ENCODE measurements at regions not wholly inside any gene's neighbourhood (a gene's known extent, or its start where the extent isn't known, plus 50 kb on each side); places are given as distances from the start of the nearest gene placed in this dataset.

DNA sequence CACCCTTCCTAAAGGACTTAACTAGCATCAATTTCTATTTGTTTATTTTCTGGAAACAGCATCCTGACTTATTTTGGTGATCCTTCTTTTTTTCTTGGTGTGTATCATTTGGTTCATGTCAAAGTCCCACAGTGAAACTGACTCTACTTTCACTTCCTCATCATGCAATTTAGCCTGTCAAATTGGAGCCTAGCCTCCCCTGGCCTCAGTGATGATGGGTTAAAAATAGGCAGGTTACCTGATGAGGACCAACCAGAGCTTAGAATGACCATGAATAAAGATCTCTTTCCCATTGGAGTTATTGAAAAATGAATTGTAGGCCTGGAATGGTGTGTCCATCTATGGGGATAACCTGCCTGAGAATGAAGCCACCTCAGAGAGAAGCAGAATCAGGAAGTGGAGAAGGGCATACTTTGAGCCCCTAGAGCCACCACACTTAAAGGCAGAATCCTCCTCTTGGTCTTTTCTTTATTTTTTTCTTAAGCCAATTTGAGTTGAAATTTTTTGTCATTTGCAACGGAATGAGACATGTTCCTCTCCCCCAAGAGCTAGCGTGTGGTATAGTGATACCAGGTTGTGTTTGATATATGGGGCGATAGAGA is 105.6 kb downstream of the BTBD3 start:
- no peak for DNase-seq

DNA sequence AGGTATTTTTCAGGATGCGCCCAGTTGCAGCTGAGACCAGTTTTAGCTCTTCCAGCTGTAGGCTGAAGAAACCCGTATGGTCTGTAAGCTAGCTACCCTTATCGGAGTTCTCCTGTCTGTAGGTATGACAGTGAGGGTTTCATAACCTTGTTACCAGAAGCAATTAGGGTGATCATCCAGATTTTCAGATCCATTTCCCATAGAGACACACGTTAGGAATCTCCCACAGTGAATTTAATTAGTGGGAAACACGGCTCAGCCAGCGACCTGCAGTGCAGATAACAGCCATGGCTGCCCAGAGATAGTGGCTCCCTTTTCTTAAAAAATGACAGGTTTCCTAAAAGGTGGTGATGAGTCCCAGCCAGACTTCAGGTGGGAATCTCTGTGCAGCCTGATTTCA is 111.1 kb downstream of the BTBD3 start:
- peak in 1 of 2 experiments; percentile 11 for DNase-seq

GRCh38 chr20:12030470-12030869 is 112.8 kb downstream of the BTBD3 start:
- peak; percentile 5 to 54 for DNase-seq

GRCh38 chr20:12036142-12036541 is 118.4 kb downstream of the BTBD3 start:
- no peak for DNase-seq

- DNase-seq: no peak
Measured at GRCh38 chr20:12037521-12037920, 119.8 kb downstream of the BTBD3 start.

DNA sequence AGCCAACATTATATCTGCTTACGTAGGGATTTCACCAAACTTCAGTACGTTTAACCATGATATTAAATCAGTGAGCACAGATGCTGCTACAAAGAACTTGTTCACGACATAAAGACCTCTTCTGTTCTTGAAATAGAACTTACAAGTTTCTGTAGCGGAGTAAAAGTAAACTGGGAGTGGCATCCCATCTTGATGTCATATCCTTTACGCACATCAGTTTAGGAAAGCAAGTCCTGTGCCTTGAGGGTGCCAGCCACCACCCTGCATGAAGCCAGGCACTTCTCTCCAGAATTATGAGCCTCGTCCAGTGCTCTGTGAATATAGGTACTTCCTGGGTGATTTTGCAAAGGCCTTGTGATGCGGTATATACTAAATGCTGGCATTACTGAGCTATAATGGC is 122.6 kb downstream of the BTBD3 start:
- peak; percentile 39 to 85 for DNase-seq

GRCh38 chr20:12044969-12045368 is 127.3 kb downstream of the BTBD3 start:
- DNase-seq: no peak

DNA sequence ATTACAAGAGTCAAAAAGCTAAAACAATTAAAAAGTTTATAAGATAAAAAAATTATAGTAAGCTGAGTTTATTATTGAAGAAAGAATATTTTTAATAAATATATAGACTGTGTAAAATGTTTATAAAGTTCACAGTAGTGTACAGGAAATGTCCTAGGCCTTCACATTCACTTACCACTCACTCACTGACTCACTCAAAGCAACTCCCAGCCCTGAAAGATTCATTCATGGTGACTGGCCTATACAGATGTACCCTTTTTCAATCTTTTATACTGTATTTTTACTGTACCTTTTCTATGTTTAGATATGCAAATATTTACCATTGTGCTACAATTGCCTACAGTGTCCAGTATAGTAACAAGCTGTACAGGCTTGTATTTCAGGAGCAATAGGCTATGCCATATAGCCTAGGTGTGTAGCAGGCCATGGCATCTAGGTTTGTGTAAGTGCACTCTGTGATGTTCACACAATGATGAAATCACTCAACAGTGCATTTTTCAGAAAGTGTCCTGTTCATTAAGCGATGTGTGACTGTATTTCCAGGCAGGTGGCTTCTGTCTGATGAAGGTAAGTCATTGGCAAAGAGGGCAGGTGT is 130.2 kb downstream of the BTBD3 start:
- peak; percentile 4 to 29 for DNase-seq

DNA sequence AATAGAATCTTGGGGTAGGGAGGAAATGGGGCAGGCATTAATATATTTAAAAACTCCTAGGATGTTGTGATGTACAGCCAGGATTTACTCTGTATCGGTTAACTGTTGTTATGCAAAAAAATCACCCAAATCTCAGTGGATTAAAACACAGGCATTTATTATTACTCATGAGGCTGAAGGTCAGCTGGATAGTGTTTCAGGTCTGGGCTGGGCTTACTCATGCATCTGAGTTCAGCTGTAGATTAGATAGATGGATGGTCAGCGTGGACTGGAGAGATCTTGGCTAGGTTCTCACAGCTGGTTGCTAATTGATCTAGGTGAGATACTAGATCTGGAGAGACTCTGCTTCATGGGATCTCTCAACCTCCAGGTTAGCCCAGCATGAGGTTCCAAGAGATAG is 131.4 kb downstream of the BTBD3 start:
- no peak for DNase-seq

- DNase-seq: no peak
Measured at GRCh38 chr20:12051206-12052163, 133.8 kb downstream of the BTBD3 start.

GRCh38 chr20:12053353-12053752 is 135.7 kb downstream of the BTBD3 start:
- DNase-seq: no peak

DNA sequence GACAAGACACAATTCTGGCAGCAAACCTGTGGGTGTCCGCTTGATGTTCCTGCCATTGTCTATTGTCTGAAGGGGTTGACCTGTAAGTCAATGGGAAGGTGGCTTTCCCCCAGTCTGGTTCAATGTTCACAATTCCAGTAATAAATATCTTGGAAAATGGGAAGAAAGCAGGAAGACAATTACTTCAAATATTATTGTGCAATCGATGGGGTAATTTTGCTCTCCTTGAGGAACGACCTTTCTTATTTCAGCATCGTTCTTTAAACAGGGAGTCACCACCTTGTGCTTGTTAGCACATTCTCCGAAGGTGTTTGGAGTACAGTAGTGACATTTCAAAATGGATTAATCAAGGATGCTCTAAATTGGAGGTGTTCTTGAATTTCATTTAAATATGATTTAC is 136.9 kb downstream of the BTBD3 start:
- DNase-seq: no peak

DNA sequence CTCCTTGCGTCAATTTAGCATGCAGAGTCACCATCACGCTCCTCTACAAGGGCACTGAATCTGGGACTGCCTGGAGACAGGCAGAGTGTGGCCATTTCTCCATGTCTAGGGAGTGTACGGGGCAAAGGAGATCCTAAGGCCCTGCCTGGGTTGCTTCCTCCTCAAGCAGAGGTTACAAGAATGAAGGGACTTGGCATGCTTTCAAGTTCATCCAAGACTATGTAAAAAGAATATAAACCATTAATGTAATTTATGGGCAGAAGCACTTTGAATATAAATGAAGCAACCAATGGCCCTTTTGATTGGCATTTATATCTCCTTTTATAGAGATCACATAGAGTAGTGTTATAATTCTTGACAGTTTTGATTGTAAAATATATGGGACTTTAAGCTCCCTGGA is 137.5 kb downstream of the BTBD3 start:
- no peak for DNase-seq

DNA sequence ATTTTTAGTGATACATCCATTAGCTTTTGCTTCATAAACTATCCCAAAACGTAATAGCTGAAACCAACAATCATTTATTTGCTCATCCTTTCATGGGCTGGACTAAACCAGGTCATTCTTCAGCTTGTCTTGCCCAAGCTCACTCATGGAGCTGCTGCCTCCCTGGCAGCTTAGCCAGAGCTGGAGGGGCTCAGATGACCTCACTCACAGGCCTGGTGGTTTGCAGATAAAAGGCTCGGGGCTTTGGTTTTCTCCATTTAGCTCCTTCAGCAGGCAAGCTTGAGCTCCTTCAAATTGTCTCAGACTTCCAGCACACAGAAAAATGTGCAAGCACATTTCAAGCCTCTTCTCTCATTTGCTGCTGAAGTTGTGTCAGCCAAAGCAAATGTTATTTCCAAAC is 139.1 kb downstream of the BTBD3 start:
- no peak for DNase-seq

GRCh38 chr20:12057778-12058177 is 140.1 kb downstream of the BTBD3 start:
- no peak for DNase-seq

GRCh38 chr20:12058216-12058615 is 140.5 kb downstream of the BTBD3 start:
- no peak for DNase-seq

DNA sequence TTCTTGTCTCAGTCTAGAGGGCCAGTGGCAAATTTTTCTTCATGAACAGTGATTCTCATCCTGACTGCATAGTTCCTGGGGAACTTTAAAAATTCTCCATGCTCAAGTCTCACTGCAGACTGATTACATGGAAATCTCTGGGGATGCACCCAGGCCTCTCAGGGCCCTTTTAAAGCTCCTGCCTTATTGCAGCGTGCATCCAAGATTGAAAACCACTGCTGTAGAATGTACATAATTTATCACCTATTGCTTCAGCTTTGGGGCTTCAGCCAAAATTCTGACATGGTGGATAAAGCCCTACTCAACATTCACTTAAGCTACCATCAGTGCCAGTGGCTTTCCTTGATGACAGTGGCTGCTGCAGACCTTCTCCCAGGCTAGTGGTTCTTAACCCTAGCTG is 143.8 kb downstream of the BTBD3 start:
- no peak for DNase-seq

- no peak for DNase-seq
Measured at GRCh38 chr20:12063106-12063684, 145.5 kb downstream of the BTBD3 start.

GRCh38 chr20:12064540-12064939 is 146.8 kb downstream of the BTBD3 start:
- DNase-seq: no peak

GRCh38 chr20:12067686-12068085 is 150.0 kb downstream of the BTBD3 start:
- DNase-seq: no peak

- no peak for DNase-seq
Measured at GRCh38 chr20:12068121-12068520, 150.4 kb downstream of the BTBD3 start.

DNA sequence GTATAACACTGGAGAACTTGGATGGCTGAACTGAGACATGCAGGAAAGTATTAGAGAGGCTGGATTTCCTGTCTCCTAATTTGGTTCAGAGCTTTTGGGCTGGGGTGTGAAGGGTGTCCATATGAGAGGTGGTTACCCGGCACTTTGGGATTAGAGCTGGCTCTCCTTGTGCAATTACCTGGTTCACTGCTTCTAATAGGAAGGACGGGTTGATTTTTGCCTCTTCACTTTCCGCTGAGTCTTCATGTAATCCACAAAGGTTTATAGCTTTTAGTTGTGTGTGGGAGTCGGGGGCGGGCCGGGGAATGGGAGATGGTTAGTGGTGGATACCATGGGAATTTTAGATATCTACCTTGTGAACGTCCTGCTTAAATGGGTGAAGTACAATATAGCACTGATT is 151.5 kb downstream of the BTBD3 start:
- DNase-seq: no peak

DNA sequence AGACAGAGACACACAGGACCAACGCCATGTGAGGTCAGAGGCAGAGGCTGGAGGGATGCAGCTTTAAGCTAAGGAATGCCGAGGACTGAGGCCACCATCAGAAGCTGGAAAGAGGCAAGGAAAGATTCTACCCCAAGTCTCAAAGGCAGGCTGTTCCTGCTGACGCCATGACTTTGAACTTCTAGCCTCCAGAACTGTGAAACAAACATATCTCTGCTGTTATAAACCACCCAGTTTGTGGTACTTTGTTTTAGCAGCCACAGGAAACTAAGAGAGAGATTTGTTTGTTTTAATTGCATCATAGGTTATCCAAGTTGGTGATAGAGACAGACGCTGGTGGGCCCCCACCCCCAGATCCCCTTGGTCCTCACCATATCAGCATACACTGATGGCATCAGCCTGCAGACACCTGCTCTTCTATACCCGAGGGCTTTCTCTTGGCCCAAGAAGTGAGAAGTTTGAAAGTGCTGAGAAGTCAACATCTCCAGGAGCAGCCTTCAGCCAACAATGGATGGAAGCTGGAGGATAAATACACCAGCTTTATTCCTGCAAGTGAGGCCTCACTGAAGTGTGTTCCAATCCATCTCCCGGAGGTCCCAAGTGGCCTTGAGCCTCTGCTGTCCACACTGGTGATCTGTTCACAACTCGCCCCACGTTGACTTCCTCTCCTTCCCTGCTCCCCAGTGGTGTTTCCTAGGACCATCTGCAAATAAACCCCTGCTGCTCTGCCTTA is 154.7 kb downstream of the BTBD3 start:
- no peak for DNase-seq
